Vagina (tissue), 2 donors: ENCODE measurements at regions not wholly inside any gene's neighbourhood (a gene's known extent, or its start where the extent isn't known, plus 50 kb on each side); places are given as distances from the start of the nearest gene placed in this dataset.

Experiments used
- DNase-seq, 2 donors: peaks; one replicate each; pipeline ENCODE4 v3.0.0-alpha.2; 2017; ENCODE audit errors: extremely low spot score in 2 of 2
- H3K27ac ChIP-seq: fragments of 200-600 bp; sonication (generic); one replicate; pipeline ENCODE4 v1.5.1; 2019
- H3K27me3 ChIP-seq: fragments of 200-600 bp; sonication (generic); one replicate; pipeline ENCODE4 v1.5.1; 2019
- H3K36me3 ChIP-seq, 2 donors: fragments of 200-600 bp; sonication (generic); one replicate each; pipeline ENCODE4 v1.5.1; 2017 to 2019
- H3K4me1 ChIP-seq: fragments of 200-600 bp; sonication (generic); one replicate; pipeline ENCODE4 v1.5.1; 2019
- H3K4me3 ChIP-seq, 2 donors: fragments of 200-600 bp; sonication (generic); 1 replicate in 1 of 2; 2 replicates in 1 of 2; pipeline ENCODE4 v1.5.1; 2016 to 2019
- H3K9me3 ChIP-seq: fragments of 200-600 bp; sonication (generic); one replicate; pipeline ENCODE4 v1.5.1; 2019
- CTCF ChIP-seq, 3 experiments: fragments of 450-650 bp in 2 of 3; fragments of 200-600 bp in 1 of 3; sonication (generic) in 1 of 3; IDR thresholded peaks; one replicate each; pipeline ENCODE4 v1.5.1; 2017 to 2019; ENCODE audit warnings: antibody characterized with exemption in 3 of 3, mild to moderate bottlenecking in 2 of 3, moderate library complexity in 2 of 3
- POLR2A ChIP-seq, 2 donors: fragments of 450-650 bp; IDR thresholded peaks; one replicate each; pipeline ENCODE4 v1.6.1; 2017; ENCODE audit warnings: antibody characterized with exemption in 2 of 2, mild to moderate bottlenecking in 2 of 2, moderate library complexity in 2 of 2
- POLR2AphosphoS5 ChIP-seq, 2 donors: sonication (generic); formaldehyde crosslinking; IDR thresholded peaks; one replicate each; pipeline ENCODE4 v1.9.0; 2017; ENCODE audit warnings: antibody characterized with exemption in 2 of 2, mild to moderate bottlenecking in 2 of 2, low read depth in 1 of 2; ENCODE audit not compliant: insufficient read depth in 1 of 2
- intact Hi-C: fragments of 100-400 bp; cut with DNase I; formaldehyde crosslinking; loops from one replicate; pipeline ENCODE4 v1.15.1; 2023

- intact Hi-C loops = no loop called here
- no peak for TF ChIP-seq POLR2AphosphoS5 (IDR thresholded peaks at IDR 0.05; ENCODE audit: insufficient read depth in 1 of 2, low read depth in 1 of 2)
- no peak for TF ChIP-seq POLR2A (IDR thresholded peaks at IDR 0.05)
- TF ChIP-seq CTCF (IDR thresholded peaks at IDR 0.05) = no peak
- no peaks in the 10 kb centered on the region for H3K36me3 ChIP-seq
- no peaks in the 10 kb centered on the region for H3K27me3 ChIP-seq
- DNase-seq = no peak
- H3K27ac ChIP-seq = no peak overlapping the region
- no peaks in the 10 kb centered on the region for H3K9me3 ChIP-seq
- no peaks in the 10 kb centered on the region for H3K4me1 ChIP-seq
- H3K4me3 ChIP-seq = no peak overlapping the region
Observed at GRCh38 chr2:4556135-4556896, 852.9 kb downstream of the DCDC2C start.

- H3K27ac ChIP-seq = no peak overlapping the region
- no peak for DNase-seq
- H3K4me3 ChIP-seq = no peak overlapping the region
- no peaks in the 10 kb centered on the region for H3K36me3 ChIP-seq
- H3K4me1 ChIP-seq = no peaks in the 10 kb centered on the region
- no peaks in the 10 kb centered on the region for H3K27me3 ChIP-seq
- TF ChIP-seq POLR2AphosphoS5 (IDR thresholded peaks at IDR 0.05; ENCODE audit: insufficient read depth in 1 of 2, low read depth in 1 of 2) (no peak), POLR2A (IDR thresholded peaks at IDR 0.05) (no peak), CTCF (IDR thresholded peaks at IDR 0.05) (no peak)
- intact Hi-C loops = no loop called here
- H3K9me3 ChIP-seq = no peaks in the 10 kb centered on the region
Observed at GRCh38 chr2:4561196-4561595, 857.8 kb downstream of the DCDC2C start.

GRCh38 chr2:4576075-4576474 is 872.7 kb downstream of the DCDC2C start:
- no peaks in the 10 kb centered on the region for H3K27me3 ChIP-seq
- H3K27ac ChIP-seq = no peak overlapping the region
- H3K9me3 ChIP-seq = no peaks in the 10 kb centered on the region
- TF ChIP-seq CTCF (IDR thresholded peaks at IDR 0.05) (no peak), POLR2AphosphoS5 (IDR thresholded peaks at IDR 0.05; ENCODE audit: insufficient read depth in 1 of 2, low read depth in 1 of 2) (no peak), POLR2A (IDR thresholded peaks at IDR 0.05) (no peak)
- no peak overlapping the region for H3K4me3 ChIP-seq
- no peak for DNase-seq
- intact Hi-C loops = no loop called here
- no peaks in the 10 kb centered on the region for H3K4me1 ChIP-seq
- H3K36me3 ChIP-seq = no peaks in the 10 kb centered on the region

- H3K9me3 ChIP-seq = no peaks in the 10 kb centered on the region
- TF ChIP-seq CTCF (IDR thresholded peaks at IDR 0.05) = no peak
- TF ChIP-seq POLR2AphosphoS5 (IDR thresholded peaks at IDR 0.05; ENCODE audit: insufficient read depth in 1 of 2, low read depth in 1 of 2) = no peak
- TF ChIP-seq POLR2A (IDR thresholded peaks at IDR 0.05) = no peak
- no peaks in the 10 kb centered on the region for H3K27me3 ChIP-seq
- H3K36me3 ChIP-seq = no peaks in the 10 kb centered on the region
- H3K27ac ChIP-seq = no peak overlapping the region
- intact Hi-C loops = no loop called here
- H3K4me1 ChIP-seq = no peaks in the 10 kb centered on the region
- no peak for DNase-seq
- no peak overlapping the region for H3K4me3 ChIP-seq
Observed at GRCh38 chr2:4579977-4580376, 876.6 kb downstream of the DCDC2C start.

GRCh38 chr2:4585057-4585635 is 881.8 kb downstream of the DCDC2C start:
- no peak for DNase-seq
- intact Hi-C loops = no loop called here
- Histone ChIP-seq H3K4me1 (no peaks in the 10 kb centered on the region), H3K4me3 (no peak overlapping the region), H3K27me3 (no peaks in the 10 kb centered on the region), H3K36me3 (no peaks in the 10 kb centered on the region), H3K9me3 (no peaks in the 10 kb centered on the region), H3K27ac (no peak overlapping the region)
- TF ChIP-seq POLR2A (IDR thresholded peaks at IDR 0.05) (no peak), POLR2AphosphoS5 (IDR thresholded peaks at IDR 0.05; ENCODE audit: insufficient read depth in 1 of 2, low read depth in 1 of 2) (no peak), CTCF (IDR thresholded peaks at IDR 0.05) (no peak)
